HFFc6 (cell line): ENCODE measurements at regions not wholly inside any gene's neighbourhood (a gene's known extent, or its start where the extent isn't known, plus 50 kb on each side); places are given as distances from the start of the nearest gene placed in this dataset.

Source experiments
- DNase-seq: peaks from one replicate; pipeline ENCODE4 v3.0.0-alpha.2; 2018
- H3K27ac Mint-ChIP-seq: 2 replicates; pipeline ENCODE4 v1.8.0; 2020; ENCODE audit warnings: mild to moderate bottlenecking, mixed read lengths
- H3K27me3 Mint-ChIP-seq: 2 replicates; pipeline ENCODE4 v1.8.0; 2021; ENCODE audit warnings: mild to moderate bottlenecking, moderate library complexity, mixed read lengths; ENCODE audit not compliant: insufficient read depth
- H3K36me3 Mint-ChIP-seq: 2 replicates; pipeline ENCODE4 v1.8.0; 2021; ENCODE audit warnings: low read depth, mixed read lengths
- H3K4me1 Mint-ChIP-seq: 2 replicates; pipeline ENCODE4 v1.8.0; 2020; ENCODE audit warnings: low read depth, mixed read lengths
- H3K4me3 Mint-ChIP-seq: 2 replicates; pipeline ENCODE4 v1.8.0; 2020; ENCODE audit warnings: mild to moderate bottlenecking, moderate library complexity, mixed read lengths
- H3K9me3 Mint-ChIP-seq: 2 replicates; pipeline ENCODE4 v1.8.0; 2020; ENCODE audit warnings: mild to moderate bottlenecking, mixed read lengths
- CTCF ChIP-seq: fragments of 200-600 bp; sonication (generic); IDR thresholded peaks from 2 replicates; pipeline ENCODE4 v1.5.0; 2021; ENCODE audit warnings: antibody characterized with exemption, mild to moderate bottlenecking

GRCh38 chr14:85333313-85333712 is 196.6 kb upstream of the FLRT2 start:
- TF ChIP-seq CTCF = no peak
- no peak overlapping the region for H3K27ac Mint-ChIP-seq
- peak; percentile 28 for DNase-seq
- no peaks in the 10 kb centered on the region for H3K27me3 Mint-ChIP-seq
- H3K4me3 Mint-ChIP-seq = no peak overlapping the region
- H3K36me3 Mint-ChIP-seq = no peaks in the 10 kb centered on the region
- no peaks in the 10 kb centered on the region for H3K9me3 Mint-ChIP-seq
- H3K4me1 Mint-ChIP-seq = peaks cover 14% of the 10 kb centered on the region

- Mint-ChIP-seq H3K9me3 (no peaks in the 10 kb centered on the region), H3K4me1 (peaks cover 14% of the 10 kb centered on the region), H3K36me3 (no peaks in the 10 kb centered on the region), H3K4me3 (no peak overlapping the region), H3K27ac (no peak overlapping the region), H3K27me3 (no peaks in the 10 kb centered on the region)
- no peak for TF ChIP-seq CTCF
- no peak for DNase-seq
Observed at GRCh38 chr14:85333841-85334240, 196.1 kb upstream of the FLRT2 start.

- Mint-ChIP-seq H3K27ac (no peak overlapping the region), H3K9me3 (no peaks in the 10 kb centered on the region), H3K36me3 (no peaks in the 10 kb centered on the region), H3K27me3 (no peaks in the 10 kb centered on the region), H3K4me3 (no peak overlapping the region), H3K4me1 (peaks cover 14% of the 10 kb centered on the region)
- TF ChIP-seq CTCF = no peak
- DNase-seq = no peak
Observed at GRCh38 chr14:85334316-85334715, 195.6 kb upstream of the FLRT2 start.

GRCh38 chr14:85336257-85336656 is 193.7 kb upstream of the FLRT2 start:
- no peak for DNase-seq
- Mint-ChIP-seq H3K9me3 (no peaks in the 10 kb centered on the region), H3K27me3 (no peaks in the 10 kb centered on the region), H3K4me3 (no peak overlapping the region), H3K4me1 (peaks cover 14% of the 10 kb centered on the region), H3K36me3 (no peaks in the 10 kb centered on the region), H3K27ac (no peak overlapping the region)
- TF ChIP-seq CTCF = no peak

DNA sequence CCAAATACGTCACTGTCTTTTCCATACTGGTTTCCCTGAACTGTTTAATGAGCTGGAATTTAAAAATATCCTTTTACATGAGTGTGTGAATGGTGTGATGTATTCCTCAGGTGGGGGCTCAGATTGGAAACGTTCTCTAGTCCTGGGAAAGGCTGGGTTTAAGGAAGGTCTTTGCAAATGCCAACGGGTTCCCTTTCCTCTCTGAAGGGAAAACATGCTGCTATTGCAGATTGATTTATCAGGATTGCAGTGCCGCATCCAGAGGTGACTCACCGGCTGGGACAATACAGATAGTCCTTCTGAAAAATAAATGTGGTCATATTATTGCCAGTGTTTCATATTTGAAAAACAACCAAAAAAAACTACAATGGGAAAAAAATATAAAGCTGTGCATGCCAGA is 193.1 kb upstream of the FLRT2 start:
- TF ChIP-seq CTCF = no peak
- Mint-ChIP-seq H3K9me3 (no peaks in the 10 kb centered on the region), H3K4me1 (peaks cover 14% of the 10 kb centered on the region), H3K36me3 (no peaks in the 10 kb centered on the region), H3K27ac (no peak overlapping the region), H3K27me3 (no peaks in the 10 kb centered on the region), H3K4me3 (no peak overlapping the region)
- DNase-seq = no peak

DNA sequence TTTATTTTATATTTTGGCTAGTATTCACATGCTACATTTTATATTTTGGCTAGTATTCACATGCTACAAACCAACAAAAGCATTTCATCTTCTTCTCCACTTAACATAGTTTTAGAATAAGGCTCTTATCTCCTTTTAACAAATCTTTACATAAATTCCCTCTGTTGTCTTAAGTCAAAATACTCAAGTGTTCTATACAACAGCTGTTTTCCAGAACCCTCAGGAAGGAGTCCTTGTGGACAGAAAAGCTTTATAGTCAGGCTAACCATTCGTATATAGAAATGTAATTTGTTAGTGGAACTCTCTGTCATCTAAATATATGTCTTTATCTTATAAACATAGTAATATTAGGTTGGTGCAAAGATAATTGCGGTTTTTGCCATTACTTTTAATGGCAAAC is 191.0 kb upstream of the FLRT2 start:
- peaks cover 9% of the 10 kb centered on the region for H3K4me1 Mint-ChIP-seq
- H3K9me3 Mint-ChIP-seq = no peaks in the 10 kb centered on the region
- no peaks in the 10 kb centered on the region for H3K27me3 Mint-ChIP-seq
- H3K36me3 Mint-ChIP-seq = no peaks in the 10 kb centered on the region
- no peak for DNase-seq
- no peak overlapping the region for H3K27ac Mint-ChIP-seq
- H3K4me3 Mint-ChIP-seq = no peak overlapping the region
- no peak for TF ChIP-seq CTCF
